MM.1S (cell line): ENCODE measurements at regions not wholly inside any gene's neighbourhood (a gene's known extent, or its start where the extent isn't known, plus 50 kb on each side); places are given as distances from the start of the nearest gene placed in this dataset.
"Not testable (repeated sequence)": the region's sequence is repeated elsewhere in the genome, so short reads cannot be mapped to it uniquely, and the experiment has no call there.

Experiments
- CTCF ChIP-seq: fragments of 300-600 bp; sonication (generic); IDR thresholded peaks from 2 replicates; pipeline ENCODE4 v1.5.1; 2016; ENCODE audit warnings: antibody characterized with exemption, low read length, mixed read lengths
- EZH2phosphoT487 ChIP-seq: fragments of 300-600 bp; sonication (generic); IDR thresholded peaks from 2 replicates; pipeline ENCODE4 v1.6.1; 2018; ENCODE audit warnings: antibody characterized with exemption, low read length

- TF ChIP-seq CTCF, EZH2phosphoT487: not testable (repeated sequence)
Observed at GRCh38 chr4:123005126-123005525, 82.7 kb upstream of the NUDT6 start.
